ENCODE measurements at regions not wholly inside any gene's neighbourhood (a gene's known extent, or its start where the extent isn't known, plus 50 kb on each side); places are given as distances from the start of the nearest gene placed in this dataset.

DNA sequence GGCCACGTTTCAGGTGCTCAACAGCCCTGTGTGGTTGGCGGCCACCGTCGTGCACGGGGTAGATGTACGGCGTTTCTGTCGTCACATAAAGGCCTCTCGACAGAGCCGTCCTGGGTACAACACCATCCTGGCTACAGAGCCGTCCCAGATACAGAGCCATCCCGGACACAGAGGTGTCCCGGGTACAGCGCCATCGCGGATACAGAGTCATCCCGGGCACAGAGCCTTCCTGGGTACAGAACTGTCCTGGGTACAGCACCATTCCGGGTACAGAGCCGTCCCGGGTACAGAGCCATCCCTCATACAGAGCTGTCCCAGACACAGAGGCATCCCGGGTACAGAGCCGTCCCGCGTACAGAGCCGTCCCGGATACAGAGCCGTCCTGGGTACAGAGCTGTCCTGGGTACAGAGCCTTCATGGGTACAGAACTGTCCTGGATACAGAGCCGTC is 222.7 kb upstream of the SOX1 start:
- Histone ChIP-seq H3K36me3 (ENCODE audit: control insufficient read depth, insufficient read depth, low read length) (no peaks in the 10 kb centered on the region), H3K27ac (ENCODE audit: insufficient read depth, low read length, poor library complexity, severe bottlenecking) (no peak overlapping the region), H3K9me3 (ENCODE audit: control insufficient read depth in 2 of 2, low read length in 2 of 2) (no peaks in the 10 kb centered on the region), H3K27me3 (ENCODE audit: control insufficient read depth, insufficient read depth, low read length) (no peaks in the 10 kb centered on the region), H3K4me1 (ENCODE audit: control insufficient read depth, insufficient read depth, low read length, poor library complexity, severe bottlenecking) (no peaks in the 10 kb centered on the region), H3K4me3 (ENCODE audit: low read depth, low read length) (no peak overlapping the region)
- Mint-ChIP-seq H3K4me3 (no peak overlapping the region), H3K9me3 (peaks cover 0 to 5% (median 0%) of the 10 kb centered on the region in 7 donors), H3K27ac (no peak overlapping the region), H3K36me3 (no peaks in the 10 kb centered on the region), H3K4me1 (no peaks in the 10 kb centered on the region), H3K27me3 (no peaks in the 10 kb centered on the region)
- ATAC-seq (ENCODE audit: low read depth in 2 of 2) (no peak), DNase-seq (no peak)

DNA sequence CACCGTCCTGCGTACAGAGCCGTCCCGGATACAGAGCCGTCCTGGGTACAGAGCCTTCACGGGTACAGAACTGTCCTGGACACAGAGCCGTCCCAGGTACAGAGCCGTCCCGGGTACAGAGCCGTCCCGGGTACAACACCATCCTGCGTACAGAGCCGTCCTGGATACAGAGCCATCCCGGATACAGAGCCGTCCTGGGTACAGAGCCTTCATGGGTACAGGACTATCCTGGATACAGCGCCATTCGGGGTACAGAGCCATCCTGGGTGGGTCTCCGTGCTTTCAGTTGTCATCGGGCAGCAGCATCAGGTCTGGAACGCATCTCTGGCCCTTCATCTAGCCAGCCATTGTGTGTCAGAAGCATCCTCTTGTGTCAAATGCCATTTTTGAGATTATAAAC is 222.3 kb upstream of the SOX1 start:
- Histone ChIP-seq H3K4me1 (ENCODE audit: control insufficient read depth, insufficient read depth, low read length, poor library complexity, severe bottlenecking) (no peaks in the 10 kb centered on the region), H3K27me3 (ENCODE audit: control insufficient read depth, insufficient read depth, low read length) (no peaks in the 10 kb centered on the region), H3K36me3 (ENCODE audit: control insufficient read depth, insufficient read depth, low read length) (no peaks in the 10 kb centered on the region), H3K27ac (ENCODE audit: insufficient read depth, low read length, poor library complexity, severe bottlenecking) (no peak overlapping the region), H3K9me3 (ENCODE audit: control insufficient read depth in 2 of 2, low read length in 2 of 2) (no peaks in the 10 kb centered on the region), H3K4me3 (ENCODE audit: low read depth, low read length) (no peak overlapping the region)
- DNase-seq, result no peak
- Mint-ChIP-seq H3K4me1 (no peaks in the 10 kb centered on the region), H3K27ac (no peak overlapping the region), H3K4me3 (no peak overlapping the region), H3K27me3 (no peaks in the 10 kb centered on the region), H3K36me3 (no peaks in the 10 kb centered on the region), H3K9me3 (peaks cover 0 to 5% (median 0%) of the 10 kb centered on the region in 7 donors)
- no peak for ATAC-seq (ENCODE audit: low read depth in 2 of 2)

DNA sequence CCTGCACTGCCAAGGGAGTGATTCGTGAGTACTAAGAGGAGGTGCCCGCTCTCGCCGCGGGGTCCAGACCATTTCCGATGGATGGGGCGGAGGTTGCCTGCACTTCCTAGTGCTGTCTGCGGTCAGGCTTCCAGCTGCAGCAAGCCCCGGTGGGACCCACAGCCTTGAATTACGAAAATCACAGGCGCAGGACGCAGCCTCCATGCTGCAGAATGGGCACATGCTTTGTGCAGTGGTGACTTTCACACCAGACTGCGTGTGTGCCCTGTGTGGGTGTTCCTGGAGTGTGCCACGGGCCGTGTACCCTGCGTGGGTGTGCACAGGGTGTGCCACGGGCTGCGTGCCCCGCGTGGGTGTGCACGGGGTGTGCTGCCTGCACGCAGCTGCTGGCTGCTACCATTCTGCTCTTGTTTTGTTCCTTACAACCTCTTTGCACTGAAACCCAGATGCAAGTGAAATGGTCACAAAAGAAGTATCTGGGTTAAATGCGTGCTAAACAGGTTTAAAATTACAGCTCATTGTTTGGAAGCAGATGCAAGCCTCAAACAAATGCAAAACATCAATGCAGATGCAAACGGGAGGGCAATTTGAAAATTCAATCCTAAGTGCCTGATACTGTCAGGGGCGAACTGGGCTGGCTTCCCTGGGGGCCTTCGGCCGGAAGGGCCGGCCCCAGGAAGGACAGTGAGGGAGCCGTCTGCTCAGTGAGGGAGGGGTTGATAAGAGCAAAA is 221.2 kb upstream of the SOX1 start:
- H3K4me3 Mint-ChIP-seq, result no peak overlapping the region
- H3K36me3 Mint-ChIP-seq, result no peaks in the 10 kb centered on the region
- Histone ChIP-seq H3K36me3 (ENCODE audit: control insufficient read depth, insufficient read depth, low read length) (no peaks in the 10 kb centered on the region), H3K4me3 (ENCODE audit: low read depth, low read length) (no peak overlapping the region), H3K4me1 (ENCODE audit: control insufficient read depth, insufficient read depth, low read length, poor library complexity, severe bottlenecking) (no peaks in the 10 kb centered on the region), H3K27ac (ENCODE audit: insufficient read depth, low read length, poor library complexity, severe bottlenecking) (no peak overlapping the region), H3K9me3 (ENCODE audit: control insufficient read depth in 2 of 2, low read length in 2 of 2) (no peaks in the 10 kb centered on the region), H3K27me3 (ENCODE audit: control insufficient read depth, insufficient read depth, low read length) (no peaks in the 10 kb centered on the region)
- ATAC-seq (ENCODE audit: low read depth in 2 of 2), result no peak
- no peaks in the 10 kb centered on the region for H3K4me1 Mint-ChIP-seq
- H3K27ac Mint-ChIP-seq, result no peak overlapping the region
- peaks cover 0 to 5% (median 0%) of the 10 kb centered on the region in 7 donors for H3K9me3 Mint-ChIP-seq
- no peaks in the 10 kb centered on the region for H3K27me3 Mint-ChIP-seq
- no peak for DNase-seq

DNA sequence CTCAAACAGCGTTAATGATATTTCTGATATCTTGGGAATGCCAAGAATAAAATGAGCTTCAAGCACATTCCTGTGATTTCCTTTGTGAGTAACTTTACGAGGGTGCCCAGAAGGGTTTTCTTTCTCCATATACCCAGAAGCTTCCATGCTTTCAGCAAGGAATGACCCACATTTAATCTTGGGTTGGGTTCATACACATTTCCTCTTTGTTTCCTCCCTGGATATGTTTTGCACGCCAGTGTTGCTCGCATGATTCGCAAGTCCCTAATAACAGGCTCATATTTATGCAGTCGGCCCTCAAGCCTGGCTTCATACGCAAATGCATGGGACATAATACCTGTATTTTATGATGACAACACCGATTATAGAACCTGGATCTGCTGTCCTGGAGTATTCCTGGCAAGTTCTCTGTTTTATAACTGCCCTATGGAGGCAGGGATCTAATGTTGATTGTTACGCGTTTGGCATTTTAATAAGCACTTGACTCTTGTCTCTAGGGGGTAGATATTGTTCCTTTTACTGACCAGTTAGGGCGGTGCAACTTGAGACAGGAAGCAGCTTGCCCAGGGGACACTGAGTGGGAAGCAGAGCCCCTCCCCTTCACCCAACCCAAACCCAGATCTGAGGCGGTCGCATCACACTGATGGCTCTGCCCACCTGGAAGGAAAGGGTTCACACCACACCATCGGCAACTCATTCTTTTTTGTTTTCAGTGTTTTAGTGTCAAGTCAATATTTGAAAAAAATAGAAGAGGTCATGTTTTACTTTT is 220.4 kb upstream of the SOX1 start:
- H3K4me3 ChIP-seq (ENCODE audit: low read depth, low read length), result no peak overlapping the region
- H3K36me3 ChIP-seq (ENCODE audit: control insufficient read depth, insufficient read depth, low read length), result no peaks in the 10 kb centered on the region
- no peaks in the 10 kb centered on the region for H3K9me3 ChIP-seq (ENCODE audit: control insufficient read depth in 2 of 2, low read length in 2 of 2)
- DNase-seq (no peak), ATAC-seq (ENCODE audit: low read depth in 2 of 2) (no peak)
- Mint-ChIP-seq H3K27ac (no peak overlapping the region), H3K4me3 (no peak overlapping the region), H3K4me1 (no peaks in the 10 kb centered on the region), H3K27me3 (no peaks in the 10 kb centered on the region), H3K9me3 (peaks cover 0 to 5% (median 0%) of the 10 kb centered on the region in 7 donors), H3K36me3 (no peaks in the 10 kb centered on the region)
- no peak overlapping the region for H3K27ac ChIP-seq (ENCODE audit: insufficient read depth, low read length, poor library complexity, severe bottlenecking)
- no peaks in the 10 kb centered on the region for H3K4me1 ChIP-seq (ENCODE audit: control insufficient read depth, insufficient read depth, low read length, poor library complexity, severe bottlenecking)
- no peaks in the 10 kb centered on the region for H3K27me3 ChIP-seq (ENCODE audit: control insufficient read depth, insufficient read depth, low read length)

DNA sequence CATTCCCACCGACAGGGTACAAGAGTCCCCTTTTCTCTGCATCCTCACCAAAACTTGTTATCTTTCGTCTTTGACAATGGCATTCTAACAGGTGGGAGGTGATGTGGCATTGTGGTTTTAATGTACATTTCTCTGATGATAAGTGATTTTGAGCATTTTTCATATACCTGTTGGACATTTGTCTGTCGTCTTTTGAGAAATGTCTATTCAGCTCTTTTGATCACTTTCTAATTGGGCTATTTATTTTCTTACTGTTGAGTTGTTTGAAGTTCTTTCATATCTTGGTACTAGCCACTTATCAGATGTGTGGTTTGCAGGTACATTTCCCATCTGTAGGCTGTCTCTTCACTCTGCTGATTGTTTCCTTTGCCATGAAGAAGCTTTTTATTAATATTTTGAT is 219.0 kb upstream of the SOX1 start:
- Histone ChIP-seq H3K4me3 (ENCODE audit: low read depth, low read length) (no peak overlapping the region), H3K36me3 (ENCODE audit: control insufficient read depth, insufficient read depth, low read length) (no peaks in the 10 kb centered on the region), H3K27me3 (ENCODE audit: control insufficient read depth, insufficient read depth, low read length) (no peaks in the 10 kb centered on the region), H3K4me1 (ENCODE audit: control insufficient read depth, insufficient read depth, low read length, poor library complexity, severe bottlenecking) (no peaks in the 10 kb centered on the region), H3K9me3 (ENCODE audit: control insufficient read depth in 2 of 2, low read length in 2 of 2) (no peaks in the 10 kb centered on the region), H3K27ac (ENCODE audit: insufficient read depth, low read length, poor library complexity, severe bottlenecking) (no peak overlapping the region)
- Mint-ChIP-seq H3K4me1 (no peaks in the 10 kb centered on the region), H3K9me3 (peaks cover 0 to 5% (median 0%) of the 10 kb centered on the region in 7 donors), H3K36me3 (no peaks in the 10 kb centered on the region), H3K27me3 (no peaks in the 10 kb centered on the region), H3K27ac (no peak overlapping the region), H3K4me3 (no peak overlapping the region)
- no peak for DNase-seq
- no peak for ATAC-seq (ENCODE audit: low read depth in 2 of 2)

DNA sequence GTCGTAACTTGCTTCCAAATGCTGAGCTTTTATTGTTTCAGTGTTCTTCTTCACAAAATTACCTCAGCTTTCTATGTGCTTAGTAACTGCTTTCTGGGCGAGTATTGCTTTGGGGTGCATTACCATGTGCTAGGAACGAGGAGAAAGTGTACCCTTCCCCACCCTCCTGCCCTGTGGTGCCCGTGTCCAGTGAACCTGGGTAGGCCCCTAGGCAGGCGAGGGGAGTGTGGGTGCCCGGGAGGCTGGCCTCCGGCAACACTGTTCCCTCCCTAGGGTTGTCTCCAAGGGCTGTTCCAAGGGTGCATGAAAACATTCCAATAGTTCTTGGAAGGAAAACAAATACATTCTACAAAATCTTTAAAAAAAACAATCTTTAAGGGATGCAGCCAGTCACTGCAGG is 216.5 kb upstream of the SOX1 start:
- DNase-seq, result no peak
- H3K4me3 Mint-ChIP-seq, result no peak overlapping the region
- Histone ChIP-seq H3K36me3 (ENCODE audit: control insufficient read depth, insufficient read depth, low read length) (no peaks in the 10 kb centered on the region), H3K4me3 (ENCODE audit: low read depth, low read length) (no peak overlapping the region), H3K4me1 (ENCODE audit: control insufficient read depth, insufficient read depth, low read length, poor library complexity, severe bottlenecking) (no peaks in the 10 kb centered on the region), H3K27ac (ENCODE audit: insufficient read depth, low read length, poor library complexity, severe bottlenecking) (no peak overlapping the region), H3K27me3 (ENCODE audit: control insufficient read depth, insufficient read depth, low read length) (no peaks in the 10 kb centered on the region), H3K9me3 (ENCODE audit: control insufficient read depth in 2 of 2, low read length in 2 of 2) (no peaks in the 10 kb centered on the region)
- H3K4me1 Mint-ChIP-seq, result no peaks in the 10 kb centered on the region
- no peaks in the 10 kb centered on the region for H3K27me3 Mint-ChIP-seq
- no peak for ATAC-seq (ENCODE audit: low read depth in 2 of 2)
- H3K9me3 Mint-ChIP-seq, result peaks cover 0 to 5% (median 0%) of the 10 kb centered on the region in 7 donors
- no peaks in the 10 kb centered on the region for H3K36me3 Mint-ChIP-seq
- H3K27ac Mint-ChIP-seq, result no peak overlapping the region

DNA sequence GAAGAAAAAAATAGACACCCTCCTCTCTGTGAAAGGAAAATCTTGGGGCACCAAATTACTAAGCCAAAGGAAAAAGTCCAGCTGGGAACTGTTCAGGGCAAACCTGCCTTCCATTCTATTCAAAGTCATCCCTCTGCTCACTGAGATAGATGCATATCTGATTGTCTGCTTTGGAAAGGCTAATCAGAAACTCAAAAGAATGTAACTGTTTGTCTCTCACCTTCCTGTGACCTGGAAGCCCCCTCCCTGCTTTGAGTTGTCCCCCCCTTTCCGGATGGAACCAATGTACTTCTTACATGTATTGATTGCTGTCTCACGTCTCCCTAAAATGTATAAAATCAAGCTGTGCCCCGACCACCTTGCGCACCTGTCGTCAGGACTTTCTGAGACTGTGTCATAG is 216.0 kb upstream of the SOX1 start:
- Mint-ChIP-seq H3K4me3 (no peak overlapping the region), H3K4me1 (no peaks in the 10 kb centered on the region), H3K27ac (no peak overlapping the region), H3K9me3 (peaks cover 0 to 5% (median 0%) of the 10 kb centered on the region in 7 donors), H3K27me3 (no peaks in the 10 kb centered on the region), H3K36me3 (no peaks in the 10 kb centered on the region)
- H3K27me3 ChIP-seq (ENCODE audit: control insufficient read depth, insufficient read depth, low read length), result no peaks in the 10 kb centered on the region
- H3K36me3 ChIP-seq (ENCODE audit: control insufficient read depth, insufficient read depth, low read length), result no peaks in the 10 kb centered on the region
- no peak overlapping the region for H3K4me3 ChIP-seq (ENCODE audit: low read depth, low read length)
- no peak overlapping the region for H3K27ac ChIP-seq (ENCODE audit: insufficient read depth, low read length, poor library complexity, severe bottlenecking)
- no peaks in the 10 kb centered on the region for H3K4me1 ChIP-seq (ENCODE audit: control insufficient read depth, insufficient read depth, low read length, poor library complexity, severe bottlenecking)
- DNase-seq (no peak), ATAC-seq (ENCODE audit: low read depth in 2 of 2) (no peak)
- H3K9me3 ChIP-seq (ENCODE audit: control insufficient read depth in 2 of 2, low read length in 2 of 2), result no peaks in the 10 kb centered on the region
